Lower leg skin (tissue), 3 donors: ENCODE measurements at regions not wholly inside any gene's neighbourhood (a gene's known extent, or its start where the extent isn't known, plus 50 kb on each side); places are given as distances from the start of the nearest gene placed in this dataset.

Source experiments
- CTCF ChIP-seq, 3 donors: fragments of 450-650 bp; IDR thresholded peaks; one replicate each; pipeline ENCODE4 v1.5.1; 2016; ENCODE audit warnings: antibody characterized with exemption in 3 of 3, mild to moderate bottlenecking in 3 of 3, moderate library complexity in 2 of 3
- POLR2A ChIP-seq, 2 donors: fragments of 450-650 bp; IDR thresholded peaks; one replicate each; pipeline ENCODE4 v1.6.1; 2016 to 2017; ENCODE audit warnings: antibody characterized with exemption in 2 of 2, mild to moderate bottlenecking in 1 of 2, moderate library complexity in 1 of 2

GRCh38 chr2:183222751-183223150, 98.5 kb downstream of the NUP35 start:
- no peak for TF ChIP-seq CTCF (IDR thresholded peaks at IDR 0.05)
- TF ChIP-seq POLR2A (IDR thresholded peaks at IDR 0.05) = no peak
